Esophagus squamous epithelium (tissue), 5 donors: ENCODE measurements at regions not wholly inside any gene's neighbourhood (a gene's known extent, or its start where the extent isn't known, plus 50 kb on each side); places are given as distances from the start of the nearest gene placed in this dataset.
A peak's percentile ranks its signal among the peaks of the same experiment; 100 is the strongest.
"Not testable (repeated sequence)": the region's sequence is repeated elsewhere in the genome, so short reads cannot be mapped to it uniquely, and the experiment has no call there.

Experiments used
- DNase-seq: peaks from one replicate; lab custom pipeline; 2025; lab: John Stamatoyannopoulos, UW
- H3K27ac ChIP-seq, 4 donors: fragments of 200-600 bp; sonication (generic); one replicate each; pipeline ENCODE4 v1.5.1; 2016 to 2019; ENCODE audit warnings: mild to moderate bottlenecking in 1 of 4
- H3K27me3 ChIP-seq, 4 donors: fragments of 200-600 bp; sonication (generic); 1 replicate in 3 of 4; 2 replicates in 1 of 4; pipeline versions ENCODE4 v1.5.1 to v1.6.0; 2017 to 2021; ENCODE audit warnings: antibody characterized with exemption in 1 of 4
- H3K36me3 ChIP-seq, 3 donors: fragments of 200-600 bp; sonication (generic); one replicate each; pipeline ENCODE4 v1.5.1; 2016 to 2019
- H3K4me1 ChIP-seq, 3 donors: fragments of 200-600 bp; sonication (generic); one replicate each; pipeline ENCODE4 v1.5.1; 2017 to 2019
- H3K4me3 ChIP-seq, 4 donors: fragments of 200-600 bp; sonication (generic); 1 replicate in 3 of 4; 2 replicates in 1 of 4; pipeline ENCODE4 v1.5.1; 2016 to 2019; ENCODE audit warnings: mild to moderate bottlenecking in 2 of 4, moderate library complexity in 1 of 4
- H3K9me3 ChIP-seq, 3 donors: fragments of 200-600 bp; sonication (generic); one replicate each; pipeline ENCODE4 v1.5.1; 2016 to 2019
- POLR2A ChIP-seq, 4 donors: fragments of 450-650 bp; IDR thresholded peaks; one replicate each; pipeline ENCODE4 v1.6.1; 2017; ENCODE audit warnings: antibody characterized with exemption in 4 of 4, mild to moderate bottlenecking in 4 of 4, moderate library complexity in 3 of 4
- WGBS, 2 donors: methylation state at CpG; one replicate each; pipeline ENCODE4 v1.1.5; 2018; 5-methylcytosine and 5-hydroxymethylcytosine counted together
- intact Hi-C: fragments of 100-400 bp; cut with DNase I; formaldehyde crosslinking; loops from one replicate; pipeline ENCODE4 v1.15.0; 2022
- TF ChIP-seq, protein P1 (sequence below), 6 experiments: fragments of 450-650 bp in 4 of 6; fragments of 200-600 bp in 2 of 6; sonication (generic) in 2 of 6; IDR thresholded peaks; one replicate each; pipeline ENCODE4 v1.5.1; 2016 to 2019; ENCODE audit warnings: antibody characterized with exemption in 6 of 6, mild to moderate bottlenecking in 4 of 6, moderate library complexity in 4 of 6
- donor health status: DM: yes; HTN: yes; CAD: no.

DNA sequence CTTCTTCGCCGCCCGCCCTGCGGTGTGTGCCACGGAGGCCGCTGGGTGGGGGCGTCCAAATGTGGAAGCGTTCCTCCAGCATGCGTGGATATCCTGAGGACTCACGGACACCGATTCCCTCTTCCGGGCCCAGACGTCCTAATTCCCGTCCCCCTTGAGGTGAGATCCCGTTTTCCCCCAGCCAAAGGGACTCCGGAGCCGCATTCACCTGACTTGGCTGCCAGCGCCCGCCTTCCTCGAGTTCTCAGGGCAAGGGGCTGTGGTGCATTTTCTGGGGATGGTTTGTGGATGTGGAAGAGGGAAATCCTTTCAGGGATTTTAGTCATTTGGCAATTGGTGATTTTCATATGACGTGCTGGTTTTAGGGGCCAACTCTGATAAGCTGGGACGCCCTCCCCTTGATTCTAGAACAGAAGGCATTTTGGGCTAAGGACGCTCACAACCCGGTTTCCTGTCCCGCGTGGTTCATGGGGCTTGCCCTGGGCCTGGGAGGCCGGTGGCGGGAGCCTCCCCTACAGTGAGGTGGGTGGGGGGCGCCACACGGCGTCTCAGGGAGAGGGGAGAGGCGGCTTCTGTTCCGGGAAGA is 165.4 kb downstream of the ACTR3B start:
- 44 to 51% methylated on average over 13 to 28 of the region's 33 CpGs for WGBS, 2 donors
- no peaks in the 10 kb centered on the region for H3K36me3 ChIP-seq
- TF ChIP-seq, protein P1, sequence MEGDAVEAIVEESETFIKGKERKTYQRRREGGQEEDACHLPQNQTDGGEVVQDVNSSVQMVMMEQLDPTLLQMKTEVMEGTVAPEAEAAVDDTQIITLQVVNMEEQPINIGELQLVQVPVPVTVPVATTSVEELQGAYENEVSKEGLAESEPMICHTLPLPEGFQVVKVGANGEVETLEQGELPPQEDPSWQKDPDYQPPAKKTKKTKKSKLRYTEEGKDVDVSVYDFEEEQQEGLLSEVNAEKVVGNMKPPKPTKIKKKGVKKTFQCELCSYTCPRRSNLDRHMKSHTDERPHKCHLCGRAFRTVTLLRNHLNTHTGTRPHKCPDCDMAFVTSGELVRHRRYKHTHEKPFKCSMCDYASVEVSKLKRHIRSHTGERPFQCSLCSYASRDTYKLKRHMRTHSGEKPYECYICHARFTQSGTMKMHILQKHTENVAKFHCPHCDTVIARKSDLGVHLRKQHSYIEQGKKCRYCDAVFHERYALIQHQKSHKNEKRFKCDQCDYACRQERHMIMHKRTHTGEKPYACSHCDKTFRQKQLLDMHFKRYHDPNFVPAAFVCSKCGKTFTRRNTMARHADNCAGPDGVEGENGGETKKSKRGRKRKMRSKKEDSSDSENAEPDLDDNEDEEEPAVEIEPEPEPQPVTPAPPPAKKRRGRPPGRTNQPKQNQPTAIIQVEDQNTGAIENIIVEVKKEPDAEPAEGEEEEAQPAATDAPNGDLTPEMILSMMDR (IDR thresholded peaks at IDR 0.05) = no peak
- no peak for TF ChIP-seq POLR2A (IDR thresholded peaks at IDR 0.05)
- H3K27ac ChIP-seq = no peak overlapping the region
- H3K4me3 ChIP-seq = peak overlapping the region; percentile 28 to 61 (median 38)
- H3K9me3 ChIP-seq = no peaks in the 10 kb centered on the region
- intact Hi-C loops = no loop called here
- H3K4me1 ChIP-seq = peaks cover 3 to 29% (median 8%) of the 10 kb centered on the region in 3 donors
- DNase-seq = no peak
- H3K27me3 ChIP-seq = peaks cover 0 to 63% (median 6%) of the 10 kb centered on the region in 4 donors

DNA sequence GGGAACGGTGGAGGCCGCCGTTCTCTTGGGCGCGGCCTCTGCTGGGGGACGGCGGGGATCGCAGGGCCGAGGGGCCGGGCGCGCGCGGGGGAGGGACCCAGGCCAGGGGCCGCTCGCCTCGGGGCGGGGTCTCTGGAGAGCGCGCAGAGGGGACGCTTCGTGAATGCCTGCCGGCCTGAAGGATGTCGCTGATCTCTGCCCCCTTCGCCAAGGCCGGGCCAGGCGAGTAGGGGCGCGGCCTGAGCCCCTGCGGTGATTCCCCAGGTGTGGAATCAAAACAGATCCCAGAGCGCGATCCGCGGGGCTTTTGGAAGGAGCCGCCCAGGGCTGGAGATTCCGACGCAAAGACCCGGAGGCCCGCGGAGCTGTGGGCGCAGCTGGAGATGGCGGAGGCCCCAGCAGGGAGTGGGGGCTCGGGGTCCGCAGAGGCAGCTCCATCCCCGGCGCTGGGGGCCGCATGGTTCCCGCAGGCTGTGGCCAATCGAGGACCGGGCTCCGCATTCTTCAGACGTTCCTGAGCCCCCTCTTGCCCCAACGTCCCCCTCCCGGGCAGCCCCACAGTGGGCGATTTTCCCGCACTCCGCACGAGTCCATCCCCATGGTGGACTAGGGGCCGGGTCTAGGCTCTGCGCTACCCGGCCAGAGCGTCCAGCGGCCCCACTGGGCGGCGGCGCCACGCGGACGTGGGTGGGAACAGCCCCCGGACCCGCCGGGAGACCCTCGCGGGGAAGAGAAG is 166.0 kb downstream of the ACTR3B start:
- H3K4me3 ChIP-seq = peak overlapping the region; percentile 28 to 61 (median 38)
- TF ChIP-seq, protein P1 (IDR thresholded peaks at IDR 0.05) = no peak
- no peak for TF ChIP-seq POLR2A (IDR thresholded peaks at IDR 0.05)

DNA sequence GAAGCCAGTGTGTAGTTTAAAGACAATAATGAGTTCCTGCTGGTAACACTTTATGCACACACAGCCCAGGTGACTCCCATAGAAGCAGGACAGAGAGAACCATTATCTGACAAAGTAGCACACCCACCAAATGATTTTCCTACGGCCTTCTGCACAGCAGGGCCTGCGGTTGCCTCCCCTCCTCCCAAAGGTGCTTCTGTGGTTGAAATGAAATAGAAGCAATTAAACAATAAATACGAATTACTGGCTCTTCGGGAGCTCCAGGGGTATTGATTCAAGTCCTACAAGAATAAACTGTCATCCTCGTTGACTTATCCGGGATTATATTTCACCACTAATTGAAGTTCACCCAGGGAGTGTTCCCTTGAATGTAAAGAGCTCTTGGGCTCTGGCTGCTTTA is 172.1 kb downstream of the ACTR3B start:
- H3K4me1 ChIP-seq = peaks cover 0 to 15% (median 0%) of the 10 kb centered on the region in 3 donors
- H3K27me3 ChIP-seq = peaks cover 0 to under 1% (median 0%) of the 10 kb centered on the region in 4 donors
- H3K9me3 ChIP-seq = no peaks in the 10 kb centered on the region
- no peak for DNase-seq
- WGBS, 2 donors = 78 to 84% methylated on average over 6 of the region's 6 CpGs
- H3K27ac ChIP-seq = no peak overlapping the region
- no peak overlapping the region for H3K4me3 ChIP-seq
- TF ChIP-seq, protein P1 (IDR thresholded peaks at IDR 0.05) = no peak
- TF ChIP-seq POLR2A (IDR thresholded peaks at IDR 0.05) = no peak
- H3K36me3 ChIP-seq = no peaks in the 10 kb centered on the region
- intact Hi-C loops = no loop called here

More for the DNA sequence above, 166.0 kb downstream of the ACTR3B start:
- DNase-seq = no peak
- peaks cover 0 to 60% (median 6%) of the 10 kb centered on the region in 4 donors for H3K27me3 ChIP-seq
- WGBS, 2 donors = 5 to 10% methylated on average over 2 to 16 of the region's 74 CpGs
- no peaks in the 10 kb centered on the region for H3K36me3 ChIP-seq
- H3K9me3 ChIP-seq = no peaks in the 10 kb centered on the region
- H3K4me1 ChIP-seq = peaks cover 3 to 29% (median 8%) of the 10 kb centered on the region in 3 donors
- intact Hi-C loops = no loop called here
- H3K27ac ChIP-seq = no peak overlapping the region

DNA sequence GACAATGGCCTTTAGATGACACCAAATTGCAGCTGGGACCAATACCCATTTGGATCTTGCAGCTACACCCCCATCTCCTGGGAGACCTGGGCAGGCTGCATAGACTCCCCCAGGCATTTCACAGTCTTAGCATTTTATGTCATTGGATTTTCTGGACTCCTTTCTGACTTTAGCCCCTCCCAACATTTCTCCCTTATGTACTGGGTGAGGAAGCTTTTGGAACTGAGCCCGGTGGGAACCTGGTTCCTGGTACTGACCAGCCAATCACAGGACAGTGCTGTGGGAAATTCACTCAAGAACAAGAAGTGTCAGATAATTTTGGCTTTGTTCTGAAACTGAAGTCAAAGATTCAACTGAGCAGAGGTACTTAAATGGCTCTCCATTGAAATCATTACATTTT is 177.7 kb downstream of the ACTR3B start:
- Histone ChIP-seq H3K27me3 (no peaks in the 10 kb centered on the region), H3K4me1 (no peaks in the 10 kb centered on the region), H3K27ac (no peak overlapping the region), H3K36me3 (no peaks in the 10 kb centered on the region), H3K9me3 (no peaks in the 10 kb centered on the region), H3K4me3 (no peak overlapping the region)
- WGBS, 2 donors = 46 to 56% methylated on average over 1 of the region's 1 CpG
- intact Hi-C loops = no loop called here
- no peak for DNase-seq
- no peak for TF ChIP-seq POLR2A (IDR thresholded peaks at IDR 0.05)
- TF ChIP-seq, protein P1 (IDR thresholded peaks at IDR 0.05) = no peak

DNA sequence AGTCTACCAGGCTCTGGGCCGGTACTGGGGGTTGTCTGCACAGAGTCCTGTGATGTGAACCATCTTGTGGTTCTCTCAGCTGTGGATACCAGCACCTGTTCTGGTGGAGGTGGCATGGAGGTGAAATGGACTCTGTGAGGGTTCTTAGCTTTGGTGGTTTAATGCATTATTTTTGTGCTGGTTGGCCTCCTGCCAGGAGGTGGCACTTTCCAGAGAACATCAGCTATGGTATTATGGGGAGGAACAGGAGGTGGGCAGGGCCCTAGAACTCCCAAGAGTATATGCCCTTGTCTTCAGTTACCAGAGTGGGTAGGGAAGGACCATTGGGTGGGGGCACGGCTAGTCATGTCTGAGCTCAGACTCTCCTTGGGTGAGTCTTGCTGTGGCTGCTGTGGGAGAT is 187.1 kb downstream of the ACTR3B start:
- 60% methylated on average over 1 of the region's 2 CpGs; no CpG with 5 or more reads in 1 of the 2 donors for WGBS, 2 donors
- H3K27ac ChIP-seq, H3K27me3 ChIP-seq, H3K4me3 ChIP-seq, DNase-seq, intact Hi-C loops, H3K9me3 ChIP-seq, H3K36me3 ChIP-seq, H3K4me1 ChIP-seq: not testable (repeated sequence)
